ENCODE measurements at regions not wholly inside any gene's neighbourhood (a gene's known extent, or its start where the extent isn't known, plus 50 kb on each side); places are given as distances from the start of the nearest gene placed in this dataset.

DNA sequence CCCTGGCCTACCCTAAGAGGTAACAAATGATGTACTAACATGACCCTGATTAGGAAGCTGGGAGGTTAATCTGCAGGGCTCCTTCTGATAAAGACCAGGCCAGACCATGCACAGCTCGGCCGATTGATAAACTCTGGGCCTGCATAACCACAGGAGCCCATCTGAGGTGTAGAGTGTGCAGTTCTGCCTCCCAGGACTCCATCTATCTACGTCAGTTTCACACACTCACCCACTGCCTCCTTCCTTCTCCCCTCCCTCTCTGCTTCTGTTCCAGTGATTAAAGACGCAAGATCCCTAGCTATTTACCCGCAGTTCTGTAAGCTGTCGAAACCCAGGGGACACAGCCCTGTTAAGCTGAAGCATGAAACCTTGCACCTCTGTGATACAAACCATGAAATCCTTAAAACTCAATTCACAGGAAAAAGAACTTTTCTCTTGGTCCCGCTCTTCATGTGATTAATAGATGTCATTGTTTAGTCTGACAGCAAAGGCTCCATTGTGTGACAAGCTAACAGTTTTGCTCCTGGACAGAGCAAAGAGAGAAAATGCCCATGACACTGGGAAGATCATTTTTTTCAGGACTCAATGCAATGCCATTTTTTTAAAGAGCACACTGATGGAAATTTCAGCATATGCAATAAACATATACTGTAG lies 470.6 kb downstream of the MAFB start:
- ChIA-PET CTCF (no interaction called here), POLR2A (no interaction called here)
- Histone ChIP-seq H3K9me3 (ENCODE audit: control extremely low read depth in 1 of 5, control insufficient read depth in 4 of 5, insufficient read depth in 2 of 5, low read depth in 1 of 5, low read length in 4 of 5) (peaks cover 0 to 1% (median 0%) of the 10 kb centered on the region in 5 experiments), H3K36me3 (ENCODE audit: control insufficient read depth in 4 of 4, insufficient read depth in 4 of 4, low read length in 3 of 4) (no peaks in the 10 kb centered on the region), H3K4me3 (ENCODE audit: control insufficient read depth in 1 of 7, extremely low read depth in 1 of 7, insufficient read depth in 4 of 7, low read depth in 2 of 7, low read length in 6 of 7) (no peak overlapping the region), H3K27me3 (replicated peaks in 2 of 5; ENCODE audit: control insufficient read depth in 4 of 5, insufficient read depth in 5 of 5, low read length in 4 of 5) (peaks cover 0 to 11% (median 0%) of the 10 kb centered on the region in 5 experiments), H3K27ac (ENCODE audit: insufficient read depth in 1 of 2, low read depth in 1 of 2, low read length in 2 of 2, poor library complexity in 1 of 2, severe bottlenecking in 2 of 2) (no peak overlapping the region), H3K4me1 (ENCODE audit: control extremely low read depth in 1 of 4, control insufficient read depth in 4 of 4, insufficient read depth in 4 of 4, low read length in 3 of 4) (no peaks in the 10 kb centered on the region)
- DNase-seq: no peak
- 83% methylated on average over 3 of the region's 7 CpGs for WGBS (ENCODE audit: insufficient coverage)

DNA sequence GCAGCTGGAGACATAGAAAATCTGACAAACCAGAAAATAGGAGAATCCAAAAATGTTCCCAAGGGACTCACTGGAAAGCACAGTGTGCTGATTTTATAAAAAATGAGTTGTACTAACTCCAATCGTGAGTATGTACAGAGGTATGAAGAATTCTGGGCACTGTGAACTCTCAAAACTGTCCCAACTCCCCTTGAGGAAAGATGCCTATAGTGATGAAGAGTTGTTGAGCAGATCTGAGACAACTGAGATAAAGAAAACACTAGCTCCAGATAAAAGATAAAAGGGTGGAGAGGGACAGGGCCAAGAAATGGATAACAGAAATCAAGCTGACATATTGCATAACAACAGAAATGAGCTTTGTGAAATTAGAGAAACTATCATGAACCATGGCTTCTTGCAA lies 481.4 kb downstream of the MAFB start:
- no peaks in the 10 kb centered on the region for H3K4me1 ChIP-seq (ENCODE audit: control extremely low read depth in 1 of 4, control insufficient read depth in 4 of 4, insufficient read depth in 4 of 4, low read length in 3 of 4)
- WGBS (ENCODE audit: insufficient coverage): no CpG with 5 or more reads among the region's 1 CpG
- H3K27ac ChIP-seq (ENCODE audit: insufficient read depth in 1 of 2, low read depth in 1 of 2, low read length in 2 of 2, poor library complexity in 1 of 2, severe bottlenecking in 2 of 2): no peak overlapping the region
- no peak for DNase-seq
- no peaks in the 10 kb centered on the region for H3K9me3 ChIP-seq (ENCODE audit: control extremely low read depth in 1 of 5, control insufficient read depth in 4 of 5, insufficient read depth in 2 of 5, low read depth in 1 of 5, low read length in 4 of 5)
- H3K36me3 ChIP-seq (ENCODE audit: control insufficient read depth in 4 of 4, insufficient read depth in 4 of 4, low read length in 3 of 4): no peaks in the 10 kb centered on the region
- no peak overlapping the region for H3K4me3 ChIP-seq (ENCODE audit: control insufficient read depth in 1 of 7, extremely low read depth in 1 of 7, insufficient read depth in 4 of 7, low read depth in 2 of 7, low read length in 6 of 7)
- peaks cover 0 to 3% (median 0%) of the 10 kb centered on the region in 5 experiments for H3K27me3 ChIP-seq (replicated peaks in 2 of 5; ENCODE audit: control insufficient read depth in 4 of 5, insufficient read depth in 5 of 5, low read length in 4 of 5)
- ChIA-PET POLR2A (no interaction called here), CTCF (no interaction called here)

DNA sequence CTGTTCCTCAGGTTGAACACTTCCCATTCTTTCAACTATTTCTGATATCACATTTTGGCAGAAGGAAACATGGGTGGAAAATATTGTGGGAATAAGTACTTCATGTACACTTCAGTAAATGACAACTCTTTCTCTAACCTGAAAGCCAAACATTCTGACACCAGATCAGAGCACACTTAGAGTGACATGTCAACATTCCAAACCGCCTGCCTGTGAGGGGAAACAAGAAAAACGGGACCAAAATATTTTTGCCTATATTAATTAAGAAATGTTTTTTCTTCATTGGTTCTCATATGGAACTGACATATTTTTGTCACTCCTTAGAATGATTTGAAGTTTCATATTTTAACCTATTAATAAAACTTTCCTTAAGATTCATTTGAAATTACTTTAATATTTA lies 483.1 kb downstream of the MAFB start:
- no CpG with 5 or more reads among the region's 2 CpGs for WGBS (ENCODE audit: insufficient coverage)
- no peak for DNase-seq
- CTCF ChIA-PET: no interaction called here

GRCh38 chr20:40203032-40203431 lies 486.0 kb downstream of the MAFB start:
- no peak for DNase-seq
- Histone ChIP-seq H3K4me1 (ENCODE audit: control extremely low read depth in 1 of 4, control insufficient read depth in 4 of 4, insufficient read depth in 4 of 4, low read length in 3 of 4) (no peaks in the 10 kb centered on the region), H3K27me3 (replicated peaks in 2 of 5; ENCODE audit: control insufficient read depth in 4 of 5, insufficient read depth in 5 of 5, low read length in 4 of 5) (peaks cover 0 to 6% (median 0%) of the 10 kb centered on the region in 5 experiments), H3K4me3 (ENCODE audit: control insufficient read depth in 1 of 7, extremely low read depth in 1 of 7, insufficient read depth in 4 of 7, low read depth in 2 of 7, low read length in 6 of 7) (no peak overlapping the region), H3K27ac (ENCODE audit: insufficient read depth in 1 of 2, low read depth in 1 of 2, low read length in 2 of 2, poor library complexity in 1 of 2, severe bottlenecking in 2 of 2) (no peak overlapping the region), H3K9me3 (ENCODE audit: control extremely low read depth in 1 of 5, control insufficient read depth in 4 of 5, insufficient read depth in 2 of 5, low read depth in 1 of 5, low read length in 4 of 5) (no peaks in the 10 kb centered on the region), H3K36me3 (ENCODE audit: control insufficient read depth in 4 of 4, insufficient read depth in 4 of 4, low read length in 3 of 4) (no peaks in the 10 kb centered on the region)
- ChIA-PET POLR2A (no interaction called here), CTCF (no interaction called here)
- WGBS (ENCODE audit: insufficient coverage): no CpG with 5 or more reads among the region's 1 CpG

More for the DNA sequence above, 483.1 kb downstream of the MAFB start:
- peaks cover 0 to 6% (median 0%) of the 10 kb centered on the region in 5 experiments for H3K27me3 ChIP-seq (replicated peaks in 2 of 5; ENCODE audit: control insufficient read depth in 4 of 5, insufficient read depth in 5 of 5, low read length in 4 of 5)
- H3K4me1 ChIP-seq (ENCODE audit: control extremely low read depth in 1 of 4, control insufficient read depth in 4 of 4, insufficient read depth in 4 of 4, low read length in 3 of 4): no peaks in the 10 kb centered on the region
- no peak overlapping the region for H3K27ac ChIP-seq (ENCODE audit: insufficient read depth in 1 of 2, low read depth in 1 of 2, low read length in 2 of 2, poor library complexity in 1 of 2, severe bottlenecking in 2 of 2)
- H3K36me3 ChIP-seq (ENCODE audit: control insufficient read depth in 4 of 4, insufficient read depth in 4 of 4, low read length in 3 of 4): no peaks in the 10 kb centered on the region
- no peaks in the 10 kb centered on the region for H3K9me3 ChIP-seq (ENCODE audit: control extremely low read depth in 1 of 5, control insufficient read depth in 4 of 5, insufficient read depth in 2 of 5, low read depth in 1 of 5, low read length in 4 of 5)
- POLR2A ChIA-PET: no interaction called here
- no peak overlapping the region for H3K4me3 ChIP-seq (ENCODE audit: control insufficient read depth in 1 of 7, extremely low read depth in 1 of 7, insufficient read depth in 4 of 7, low read depth in 2 of 7, low read length in 6 of 7)

- Histone ChIP-seq H3K4me3 (ENCODE audit: control insufficient read depth in 1 of 7, extremely low read depth in 1 of 7, insufficient read depth in 4 of 7, low read depth in 2 of 7, low read length in 6 of 7) (no peak overlapping the region), H3K36me3 (ENCODE audit: control insufficient read depth in 4 of 4, insufficient read depth in 4 of 4, low read length in 3 of 4) (no peaks in the 10 kb centered on the region), H3K27ac (ENCODE audit: insufficient read depth in 1 of 2, low read depth in 1 of 2, low read length in 2 of 2, poor library complexity in 1 of 2, severe bottlenecking in 2 of 2) (no peak overlapping the region), H3K4me1 (ENCODE audit: control extremely low read depth in 1 of 4, control insufficient read depth in 4 of 4, insufficient read depth in 4 of 4, low read length in 3 of 4) (no peaks in the 10 kb centered on the region), H3K27me3 (replicated peaks in 2 of 5; ENCODE audit: control insufficient read depth in 4 of 5, insufficient read depth in 5 of 5, low read length in 4 of 5) (peaks cover 0 to 5% (median 2%) of the 10 kb centered on the region in 5 experiments), H3K9me3 (ENCODE audit: control extremely low read depth in 1 of 5, control insufficient read depth in 4 of 5, insufficient read depth in 2 of 5, low read depth in 1 of 5, low read length in 4 of 5) (no peaks in the 10 kb centered on the region)
- POLR2A ChIA-PET: no interaction called here
- 22% methylated on average over 3 of the region's 4 CpGs for WGBS (ENCODE audit: insufficient coverage)
- CTCF ChIA-PET: no interaction called here
- DNase-seq: no peak
Measured at GRCh38 chr20:40197691-40198090, 491.3 kb downstream of the MAFB start.

GRCh38 chr20:40196846-40197436 lies 492.1 kb downstream of the MAFB start:
- DNase-seq: no peak
- Histone ChIP-seq H3K4me3 (ENCODE audit: control insufficient read depth in 1 of 7, extremely low read depth in 1 of 7, insufficient read depth in 4 of 7, low read depth in 2 of 7, low read length in 6 of 7) (no peak overlapping the region), H3K36me3 (ENCODE audit: control insufficient read depth in 4 of 4, insufficient read depth in 4 of 4, low read length in 3 of 4) (no peaks in the 10 kb centered on the region), H3K4me1 (ENCODE audit: control extremely low read depth in 1 of 4, control insufficient read depth in 4 of 4, insufficient read depth in 4 of 4, low read length in 3 of 4) (no peaks in the 10 kb centered on the region), H3K9me3 (ENCODE audit: control extremely low read depth in 1 of 5, control insufficient read depth in 4 of 5, insufficient read depth in 2 of 5, low read depth in 1 of 5, low read length in 4 of 5) (no peaks in the 10 kb centered on the region), H3K27me3 (replicated peaks in 2 of 5; ENCODE audit: control insufficient read depth in 4 of 5, insufficient read depth in 5 of 5, low read length in 4 of 5) (peaks cover 0 to 4% (median 2%) of the 10 kb centered on the region in 5 experiments), H3K27ac (ENCODE audit: insufficient read depth in 1 of 2, low read depth in 1 of 2, low read length in 2 of 2, poor library complexity in 1 of 2, severe bottlenecking in 2 of 2) (no peak overlapping the region)
- ChIA-PET CTCF (no interaction called here), POLR2A (no interaction called here)
- WGBS (ENCODE audit: insufficient coverage): 100% methylated on average over 1 of the region's 2 CpGs

DNA sequence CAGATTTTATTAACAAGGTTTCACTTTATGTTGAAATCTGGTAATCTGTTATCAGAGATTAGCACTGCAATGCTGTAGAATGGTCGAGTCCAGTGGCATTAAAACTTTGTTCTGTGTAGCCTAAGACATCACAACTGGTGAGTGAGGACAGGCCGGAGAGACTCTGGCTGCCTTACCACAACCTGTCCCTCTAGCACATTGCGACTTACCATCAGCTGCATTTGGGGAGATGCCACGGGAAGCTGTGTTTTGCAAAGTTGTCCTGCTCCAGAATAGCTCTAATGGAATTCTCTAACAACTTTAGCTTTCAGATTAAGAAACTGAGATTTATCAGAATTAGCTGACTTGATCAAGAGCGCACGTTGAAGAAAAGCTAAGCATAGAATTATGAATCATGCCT lies 493.3 kb downstream of the MAFB start:
- Histone ChIP-seq H3K9me3 (ENCODE audit: control extremely low read depth in 1 of 5, control insufficient read depth in 4 of 5, insufficient read depth in 2 of 5, low read depth in 1 of 5, low read length in 4 of 5) (no peaks in the 10 kb centered on the region), H3K27ac (ENCODE audit: insufficient read depth in 1 of 2, low read depth in 1 of 2, low read length in 2 of 2, poor library complexity in 1 of 2, severe bottlenecking in 2 of 2) (no peak overlapping the region), H3K36me3 (ENCODE audit: control insufficient read depth in 4 of 4, insufficient read depth in 4 of 4, low read length in 3 of 4) (no peaks in the 10 kb centered on the region), H3K4me3 (ENCODE audit: control insufficient read depth in 1 of 7, extremely low read depth in 1 of 7, insufficient read depth in 4 of 7, low read depth in 2 of 7, low read length in 6 of 7) (no peak overlapping the region), H3K27me3 (replicated peaks in 2 of 5; ENCODE audit: control insufficient read depth in 4 of 5, insufficient read depth in 5 of 5, low read length in 4 of 5) (peaks cover 0 to 2% (median 0%) of the 10 kb centered on the region in 5 experiments), H3K4me1 (ENCODE audit: control extremely low read depth in 1 of 4, control insufficient read depth in 4 of 4, insufficient read depth in 4 of 4, low read length in 3 of 4) (no peaks in the 10 kb centered on the region)
- ChIA-PET POLR2A (no interaction called here), CTCF (no interaction called here)
- 94% methylated on average over 6 of the region's 6 CpGs for WGBS (ENCODE audit: insufficient coverage)
- DNase-seq: no peak

All from common myeloid progenitor, CD34-positive (primary cell).